Neural cell (in vitro differentiated cells): ENCODE measurements at regions not wholly inside any gene's neighbourhood (a gene's known extent, or its start where the extent isn't known, plus 50 kb on each side); places are given as distances from the start of the nearest gene placed in this dataset.

Experiments used
- H2AFZ ChIP-seq: fragments of 200-600, 300-800 bp; sonication (generic), shearing (Covaris generic); 2 replicates; pipeline ENCODE4 v1.6.0; 2014; ENCODE audit warnings: low read depth, mild to moderate bottlenecking, antibody characterized with exemption, low read length, moderate library complexity
- H3F3A ChIP-seq: fragments of 200-600 bp; shearing (Covaris generic); 2 replicates; pipeline ENCODE4 v1.6.1; 2016; ENCODE audit warnings: mild to moderate bottlenecking, moderate library complexity, mixed read lengths, antibody characterized with exemption, low read length; ENCODE audit not compliant: insufficient read depth, poor library complexity, severe bottlenecking
- H3K27ac ChIP-seq: fragments of 200-600, 300-800 bp; sonication (generic), shearing (Covaris generic); 2 replicates; pipeline ENCODE4 v1.5.1; 2014; ENCODE audit warnings: mild to moderate bottlenecking, low read length, moderate library complexity
- H3K27me3 ChIP-seq: fragments of 300-800, 200-600 bp; sonication (generic), shearing (Covaris generic); 2 replicates; pipeline ENCODE4 v1.6.0; 2014; ENCODE audit warnings: mild to moderate bottlenecking, low read depth, low read length, moderate library complexity; ENCODE audit not compliant: insufficient read depth
- H3K36me3 ChIP-seq: fragments of 300-800, 200-600 bp; sonication (generic), shearing (Covaris generic); 2 replicates; pipeline ENCODE4 v1.5.1; 2014; ENCODE audit warnings: mild to moderate bottlenecking, antibody characterized with exemption, low read length, moderate library complexity; ENCODE audit not compliant: insufficient read depth
- H3K4me2 ChIP-seq: fragments of 300-800, 200-600 bp; sonication (generic), shearing (Covaris generic); 2 replicates; pipeline ENCODE4 v1.6.0; 2014; ENCODE audit warnings: mild to moderate bottlenecking, low read length
- H3K4me3 ChIP-seq: fragments of 300-800, 200-600 bp; sonication (generic), shearing (Covaris generic); 2 replicates; pipeline ENCODE4 v1.5.1; 2014; ENCODE audit warnings: mild to moderate bottlenecking, low read length, moderate library complexity
- H3K79me2 ChIP-seq: fragments of 200-600 bp; shearing (Covaris generic); replicated peaks from 2 replicates; pipeline ENCODE4 v1.6.0; 2014; ENCODE audit warnings: mild to moderate bottlenecking, low read length, moderate library complexity; ENCODE audit not compliant: insufficient read depth
- H3K9ac ChIP-seq: fragments of 300-800, 200-600 bp; sonication (generic), shearing (Covaris generic); 2 replicates; pipeline ENCODE4 v1.6.1; 2016; ENCODE audit warnings: mild to moderate bottlenecking, low read length, mixed read lengths
- H3K9me2 ChIP-seq: fragments of 200-600 bp; shearing (Covaris generic); 2 replicates; pipeline ENCODE4 v1.6.1; 2016; ENCODE audit warnings: mild to moderate bottlenecking, low read length, mixed read lengths; ENCODE audit not compliant: insufficient read depth
- H3K9me3 ChIP-seq: fragments of 200-600, 300-800 bp; sonication (generic), shearing (Covaris generic); 2 replicates; pipeline ENCODE4 v1.6.1; 2016; ENCODE audit warnings: mild to moderate bottlenecking, mixed run types, low read length, moderate library complexity, mixed read lengths
- H4K20me1 ChIP-seq: fragments of 200-600 bp; shearing (Covaris generic); 2 replicates; pipeline ENCODE4 v1.6.1; 2016; ENCODE audit warnings: mild to moderate bottlenecking, mixed run types; ENCODE audit not compliant: insufficient read depth
- CTCF ChIP-seq: fragments of 450-650 bp; IDR thresholded peaks from 2 replicates; pipeline ENCODE4 v1.5.1; 2014; ENCODE audit warnings: antibody characterized with exemption, mild to moderate bottlenecking, moderate library complexity; ENCODE audit not compliant: poor library complexity, severe bottlenecking
- EP300 ChIP-seq: fragments of 450-650 bp; conservative IDR thresholded peaks from 2 replicates; pipeline ENCODE4 v1.6.1; 2014; ENCODE audit warnings: antibody characterized with exemption, mild to moderate bottlenecking, moderate library complexity; ENCODE audit not compliant: poor library complexity, severe bottlenecking
- EZH2 ChIP-seq: fragments of 200-600, 300-800 bp; shearing (Covaris generic), sonication (generic); IDR thresholded peaks from 2 replicates; pipeline ENCODE4 v1.6.1; 2014; ENCODE audit warnings: antibody characterized with exemption, low read length, borderline replicate concordance, mild to moderate bottlenecking; ENCODE audit not compliant: insufficient read depth, poor library complexity, severe bottlenecking
- MXI1 ChIP-seq: fragments of 450-650 bp; conservative IDR thresholded peaks from 2 replicates; pipeline ENCODE4 v1.6.1; 2014; ENCODE audit warnings: antibody characterized with exemption, mild to moderate bottlenecking; ENCODE audit not compliant: poor library complexity, severe bottlenecking
- POLR2AphosphoS5 ChIP-seq: IDR thresholded peaks from 2 replicates; pipeline ENCODE4 v1.6.1; 2012
- RAD21 ChIP-seq: fragments of 450-650 bp; conservative IDR thresholded peaks from 2 replicates; pipeline ENCODE4 v1.6.1; 2014; ENCODE audit warnings: antibody characterized with exemption, mild to moderate bottlenecking, moderate library complexity
- REST ChIP-seq: IDR thresholded peaks from 2 replicates; pipeline ENCODE4 v1.6.1; 2012; ENCODE audit warnings: borderline replicate concordance
- SMC3 ChIP-seq: fragments of 450-650 bp; conservative IDR thresholded peaks from 2 replicates; pipeline ENCODE4 v1.6.1; 2014; ENCODE audit warnings: antibody characterized with exemption, mild to moderate bottlenecking, moderate library complexity; ENCODE audit not compliant: poor library complexity
- TAF1 ChIP-seq: IDR thresholded peaks from 2 replicates; pipeline ENCODE4 v1.6.1; 2012; ENCODE audit warnings: low read depth

GRCh38 chr3:152218602-152219001 is 50.1 kb upstream of the MBNL1 start:
- no peaks in the 10 kb centered on the region for H3K27me3 ChIP-seq
- no peaks in the 10 kb centered on the region for H4K20me1 ChIP-seq
- H3K27ac ChIP-seq, result no peak overlapping the region
- H3K79me2 ChIP-seq, result no peaks in the 10 kb centered on the region
- H3K9me2 ChIP-seq, result no peaks in the 10 kb centered on the region
- no peak overlapping the region for H3K4me2 ChIP-seq
- TF ChIP-seq TAF1 (no peak), REST (no peak), EZH2 (no peak), CTCF (no peak), SMC3 (no peak), MXI1 (no peak), RAD21 (no peak), EP300 (no peak), POLR2AphosphoS5 (no peak)
- H3K4me3 ChIP-seq, result no peak overlapping the region
- H3F3A ChIP-seq, result peaks cover 3% of the 10 kb centered on the region
- H3K9ac ChIP-seq, result no peak overlapping the region
- no peaks in the 10 kb centered on the region for H3K9me3 ChIP-seq
- H2AFZ ChIP-seq, result no peak overlapping the region
- no peaks in the 10 kb centered on the region for H3K36me3 ChIP-seq
